ENCODE measurements at regions not wholly inside any gene's neighbourhood (a gene's known extent, or its start where the extent isn't known, plus 50 kb on each side); places are given as distances from the start of the nearest gene placed in this dataset.
A peak's percentile ranks its signal among the peaks of the same experiment; 100 is the strongest.

- intact Hi-C loops (cut with DNase I), result no loop called here
- H3K9me3 ChIP-seq, result no peaks in the 10 kb centered on the region
- no peak overlapping the region for H3K4me3 ChIP-seq
- no peaks in the 10 kb centered on the region for H3K36me3 ChIP-seq
- no peaks in the 10 kb centered on the region for H3K27me3 ChIP-seq (replicated peaks; ENCODE audit: insufficient read depth)
- H3K27ac ChIP-seq, result no peak overlapping the region
- 80% methylated on average over 5 of the region's 5 CpGs for WGBS
- TF ChIP-seq POLR2AphosphoS5 (IDR thresholded peaks at IDR 0.05) (no peak), CTCF (IDR thresholded peaks at IDR 0.05) (no peak), POLR2A (IDR thresholded peaks at IDR 0.05) (no peak)
- peaks cover 3% of the 10 kb centered on the region for H3K4me1 ChIP-seq (replicated peaks)
- no peak for DNase-seq (ENCODE audit: low spot score)
These were observed 373.3 kb downstream of the IRS1 start for GRCh38 chr2:226426292-226426736.

GRCh38 chr2:226424971-226425370 is 374.6 kb downstream of the IRS1 start:
- no peak for TF ChIP-seq CTCF (IDR thresholded peaks at IDR 0.05)
- no peak for TF ChIP-seq POLR2AphosphoS5 (IDR thresholded peaks at IDR 0.05)
- no peak for TF ChIP-seq POLR2A (IDR thresholded peaks at IDR 0.05)
- H3K4me1 ChIP-seq (replicated peaks), result peaks cover 3% of the 10 kb centered on the region
- no peaks in the 10 kb centered on the region for H3K27me3 ChIP-seq (replicated peaks; ENCODE audit: insufficient read depth)
- H3K27ac ChIP-seq, result no peak overlapping the region
- H3K36me3 ChIP-seq, result no peaks in the 10 kb centered on the region
- 80% methylated on average over 3 of the region's 3 CpGs for WGBS
- intact Hi-C loops (cut with DNase I), result no loop called here
- no peak overlapping the region for H3K4me3 ChIP-seq
- H3K9me3 ChIP-seq, result no peaks in the 10 kb centered on the region
- no peak for DNase-seq (ENCODE audit: low spot score)

GRCh38 chr2:226423498-226423960 is 376.1 kb downstream of the IRS1 start:
- Histone ChIP-seq H3K27ac (no peak overlapping the region), H3K4me3 (no peak overlapping the region), H3K36me3 (no peaks in the 10 kb centered on the region), H3K4me1 (replicated peaks) (peaks cover 3% of the 10 kb centered on the region), H3K27me3 (replicated peaks; ENCODE audit: insufficient read depth) (no peaks in the 10 kb centered on the region), H3K9me3 (no peaks in the 10 kb centered on the region)
- DNase-seq (ENCODE audit: low spot score), result peak; percentile 4
- 3% methylated on average over 7 of the region's 7 CpGs for WGBS
- intact Hi-C loops (cut with DNase I), result no loop called here
- TF ChIP-seq POLR2A (IDR thresholded peaks at IDR 0.05), result no peak
- TF ChIP-seq CTCF (IDR thresholded peaks at IDR 0.05), result no peak
- TF ChIP-seq POLR2AphosphoS5 (IDR thresholded peaks at IDR 0.05), result no peak

GRCh38 chr2:226420646-226421045 is 379.0 kb downstream of the IRS1 start:
- intact Hi-C loops (cut with DNase I), result no loop called here
- no peak for DNase-seq (ENCODE audit: low spot score)
- H3K4me1 ChIP-seq (replicated peaks), result peaks cover 3% of the 10 kb centered on the region
- H3K36me3 ChIP-seq, result no peaks in the 10 kb centered on the region
- H3K4me3 ChIP-seq, result no peak overlapping the region
- no peak for TF ChIP-seq CTCF (IDR thresholded peaks at IDR 0.05)
- H3K27me3 ChIP-seq (replicated peaks; ENCODE audit: insufficient read depth), result no peaks in the 10 kb centered on the region
- no peaks in the 10 kb centered on the region for H3K9me3 ChIP-seq
- no peak overlapping the region for H3K27ac ChIP-seq

- WGBS, result 96% methylated on average over 5 of the region's 5 CpGs
- Histone ChIP-seq H3K27ac (no peak overlapping the region), H3K27me3 (replicated peaks; ENCODE audit: insufficient read depth) (no peaks in the 10 kb centered on the region), H3K9me3 (no peaks in the 10 kb centered on the region), H3K4me3 (no peak overlapping the region), H3K4me1 (replicated peaks) (no peaks in the 10 kb centered on the region), H3K36me3 (no peaks in the 10 kb centered on the region)
- TF ChIP-seq POLR2AphosphoS5 (IDR thresholded peaks at IDR 0.05), result no peak
- no peak for TF ChIP-seq POLR2A (IDR thresholded peaks at IDR 0.05)
- no peak for TF ChIP-seq CTCF (IDR thresholded peaks at IDR 0.05)
- intact Hi-C loops (cut with DNase I), result no loop called here
- no peak for DNase-seq (ENCODE audit: low spot score)
These were observed 381.1 kb downstream of the IRS1 start for GRCh38 chr2:226418521-226418920.
